Ectodermal cell (in vitro differentiated cells): ENCODE measurements at regions not wholly inside any gene's neighbourhood (a gene's known extent, or its start where the extent isn't known, plus 50 kb on each side); places are given as distances from the start of the nearest gene placed in this dataset.

Experiments used
- H3K27ac ChIP-seq: 2 replicates; pipeline ENCODE4 v1.7.0; 2013; ENCODE audit warnings: mild to moderate bottlenecking, low read depth, low read length; ENCODE audit not compliant: insufficient read depth, poor library complexity, severe bottlenecking
- H3K27me3 ChIP-seq: 2 replicates; pipeline ENCODE4 v1.7.0; 2013; ENCODE audit warnings: mild to moderate bottlenecking, low read length; ENCODE audit not compliant: insufficient read depth, control insufficient read depth, poor library complexity, severe bottlenecking
- H3K36me3 ChIP-seq: one replicate; pipeline ENCODE4 v1.7.0; 2013; ENCODE audit warnings: low read length; ENCODE audit not compliant: control insufficient read depth, insufficient read depth
- H3K4me1 ChIP-seq: one replicate; pipeline ENCODE4 v1.7.0; 2013; ENCODE audit warnings: low read length; ENCODE audit not compliant: control insufficient read depth, insufficient read depth
- H3K4me3 ChIP-seq: 2 replicates; pipeline ENCODE4 v1.7.0; 2013; ENCODE audit warnings: low read depth, low read length, control low read depth; ENCODE audit not compliant: insufficient read depth
- H3K9me3 ChIP-seq: 2 replicates; pipeline ENCODE4 v1.7.0; 2013; ENCODE audit warnings: mild to moderate bottlenecking, low read length, moderate library complexity; ENCODE audit not compliant: control insufficient read depth
- WGBS, 2 experiments: methylation state at CpG; one replicate each; pipeline ENCODE4 v1.1.7; 2013; ENCODE audit warnings: missing lambda C conversion rate in 2 of 2; 5-methylcytosine and 5-hydroxymethylcytosine counted together

GRCh38 chr2:145631561-145631960 lies 1111.6 kb upstream of the ZEB2 start:
- H3K4me1 ChIP-seq: no peaks in the 10 kb centered on the region
- no peaks in the 10 kb centered on the region for H3K36me3 ChIP-seq
- H3K27me3 ChIP-seq: no peaks in the 10 kb centered on the region
- no peak overlapping the region for H3K27ac ChIP-seq
- WGBS, 2 experiments: 91 to 100% methylated on average over 1 of the region's 1 CpG
- H3K4me3 ChIP-seq: no peak overlapping the region
- H3K9me3 ChIP-seq: no peaks in the 10 kb centered on the region

GRCh38 chr2:145626301-145626700 lies 1106.4 kb upstream of the ZEB2 start:
- H3K27me3 ChIP-seq: no peaks in the 10 kb centered on the region
- H3K36me3 ChIP-seq: no peaks in the 10 kb centered on the region
- H3K27ac ChIP-seq: no peak overlapping the region
- no peaks in the 10 kb centered on the region for H3K9me3 ChIP-seq
- H3K4me3 ChIP-seq: no peak overlapping the region
- H3K4me1 ChIP-seq: no peaks in the 10 kb centered on the region

GRCh38 chr2:145625111-145625510 lies 1105.2 kb upstream of the ZEB2 start:
- 100% methylated on average over 1 of the region's 1 CpG; no CpG with 5 or more reads in 1 of the 2 experiments for WGBS, 2 experiments
- no peak overlapping the region for H3K27ac ChIP-seq
- H3K36me3 ChIP-seq: no peaks in the 10 kb centered on the region
- H3K4me3 ChIP-seq: no peak overlapping the region
- no peaks in the 10 kb centered on the region for H3K4me1 ChIP-seq
- no peaks in the 10 kb centered on the region for H3K9me3 ChIP-seq
- no peaks in the 10 kb centered on the region for H3K27me3 ChIP-seq

- Histone ChIP-seq H3K27me3 (no peaks in the 10 kb centered on the region), H3K36me3 (no peaks in the 10 kb centered on the region), H3K4me3 (no peak overlapping the region), H3K4me1 (no peaks in the 10 kb centered on the region), H3K27ac (no peak overlapping the region), H3K9me3 (no peaks in the 10 kb centered on the region)
- WGBS, 2 experiments: 92 to 94% methylated on average over 2 to 3 of the region's 3 CpGs
Observed at GRCh38 chr2:145623136-145623535, 1103.2 kb upstream of the ZEB2 start.

- no peaks in the 10 kb centered on the region for H3K27me3 ChIP-seq
- no peak overlapping the region for H3K4me3 ChIP-seq
- H3K36me3 ChIP-seq: no peaks in the 10 kb centered on the region
- no peaks in the 10 kb centered on the region for H3K4me1 ChIP-seq
- no peak overlapping the region for H3K27ac ChIP-seq
- 94 to 96% methylated on average over 2 of the region's 2 CpGs for WGBS, 2 experiments
- H3K9me3 ChIP-seq: no peaks in the 10 kb centered on the region
Observed at GRCh38 chr2:145622285-145622684, 1102.4 kb upstream of the ZEB2 start.

GRCh38 chr2:145617906-145618305 lies 1098.0 kb upstream of the ZEB2 start:
- Histone ChIP-seq H3K4me1 (no peaks in the 10 kb centered on the region), H3K36me3 (no peaks in the 10 kb centered on the region), H3K27ac (no peak overlapping the region), H3K27me3 (no peaks in the 10 kb centered on the region), H3K9me3 (no peaks in the 10 kb centered on the region), H3K4me3 (no peak overlapping the region)
- WGBS, 2 experiments: 92 to 97% methylated on average over 1 to 2 of the region's 2 CpGs

GRCh38 chr2:145617420-145617819 lies 1097.5 kb upstream of the ZEB2 start:
- H3K27me3 ChIP-seq: no peaks in the 10 kb centered on the region
- no peak overlapping the region for H3K27ac ChIP-seq
- no peaks in the 10 kb centered on the region for H3K9me3 ChIP-seq
- H3K36me3 ChIP-seq: no peaks in the 10 kb centered on the region
- H3K4me3 ChIP-seq: no peak overlapping the region
- H3K4me1 ChIP-seq: no peaks in the 10 kb centered on the region
- WGBS, 2 experiments: 86 to 88% methylated on average over 1 of the region's 1 CpG

- H3K36me3 ChIP-seq: no peaks in the 10 kb centered on the region
- no peak overlapping the region for H3K4me3 ChIP-seq
- H3K4me1 ChIP-seq: no peaks in the 10 kb centered on the region
- no peaks in the 10 kb centered on the region for H3K27me3 ChIP-seq
- no peaks in the 10 kb centered on the region for H3K9me3 ChIP-seq
- no peak overlapping the region for H3K27ac ChIP-seq
- 95 to 96% methylated on average over 4 of the region's 4 CpGs for WGBS, 2 experiments
Observed at GRCh38 chr2:145615626-145616025, 1095.7 kb upstream of the ZEB2 start.

GRCh38 chr2:145609951-145610350 lies 1090.0 kb upstream of the ZEB2 start:
- no peaks in the 10 kb centered on the region for H3K9me3 ChIP-seq
- H3K4me1 ChIP-seq: no peaks in the 10 kb centered on the region
- no peak overlapping the region for H3K4me3 ChIP-seq
- H3K27ac ChIP-seq: no peak overlapping the region
- WGBS, 2 experiments: 93 to 98% methylated on average over 3 of the region's 3 CpGs
- no peaks in the 10 kb centered on the region for H3K27me3 ChIP-seq
- no peaks in the 10 kb centered on the region for H3K36me3 ChIP-seq

GRCh38 chr2:145601361-145601925 lies 1081.5 kb upstream of the ZEB2 start:
- Histone ChIP-seq H3K4me3 (no peak overlapping the region), H3K27me3 (no peaks in the 10 kb centered on the region), H3K9me3 (no peaks in the 10 kb centered on the region), H3K36me3 (no peaks in the 10 kb centered on the region), H3K27ac (no peak overlapping the region), H3K4me1 (no peaks in the 10 kb centered on the region)
- no CpG with 5 or more reads among the region's 1 CpG for WGBS, 2 experiments

- no peak overlapping the region for H3K27ac ChIP-seq
- H3K4me3 ChIP-seq: no peak overlapping the region
- no peaks in the 10 kb centered on the region for H3K9me3 ChIP-seq
- no peaks in the 10 kb centered on the region for H3K36me3 ChIP-seq
- no peaks in the 10 kb centered on the region for H3K27me3 ChIP-seq
- H3K4me1 ChIP-seq: no peaks in the 10 kb centered on the region
- 90 to 91% methylated on average over 1 of the region's 1 CpG for WGBS, 2 experiments
Observed at GRCh38 chr2:145600811-145601210, 1080.9 kb upstream of the ZEB2 start.
